IMR-90 (cell line): ENCODE measurements at regions not wholly inside any gene's neighbourhood (a gene's known extent, or its start where the extent isn't known, plus 50 kb on each side); places are given as distances from the start of the nearest gene placed in this dataset.

ENCODE experiments used
- ATAC-seq: fragments of 200-7000 bp; cut with Tn5 transposase; 2 replicates; pipeline ENCODE4 v1.9.1; 2020; ENCODE audit warnings: low read depth, mild to moderate bottlenecking, moderate library complexity
- BruUV-seq: library from RNA; stranded (reverse); fragments of 400-500 nt; replicated peaks from 2 replicates; lab custom pipeline; 2021; lab: Mats Ljungman, UMichigan
- CTCF ChIA-PET: fragments of 300-600 bp; formaldehyde crosslinking; extraction: SDS; loops from one replicate; lab custom pipeline; 2021; ENCODE audit warnings: antibody characterized with exemption; lab: Yijun Ruan, JAX
- POLR2A ChIA-PET: fragments of 300-600 bp; sonication (Branson Sonifier 250); formaldehyde crosslinking; loops from one replicate; lab custom pipeline; 2022; ENCODE audit warnings: antibody characterized with exemption; ENCODE audit not compliant: unreplicated experiment; lab: Charles Lee
- DNase-seq: peaks from one replicate; pipeline ENCODE4 v3.0.0; 2013
- H2AFZ ChIP-seq: replicated peaks from 2 replicates; pipeline ENCODE3; 2013; ENCODE audit warnings: low read length, mild to moderate bottlenecking; ENCODE audit not compliant: poor library complexity
- H2AK5ac ChIP-seq: 2 replicates; pipeline ENCODE4 v1.6.1; 2013; ENCODE audit warnings: low read depth, low read length, inconsistent platforms
- H2AK9ac ChIP-seq: replicated peaks from 2 replicates; pipeline ENCODE3; 2013; ENCODE audit warnings: mild to moderate bottlenecking, low read depth, low read length, moderate library complexity; ENCODE audit not compliant: poor library complexity
- H2BK120ac ChIP-seq: 2 replicates; pipeline ENCODE4 v1.6.1; 2013; ENCODE audit warnings: low read depth, low read length, inconsistent platforms
- H2BK15ac ChIP-seq: 3 replicates; pipeline ENCODE4 v1.6.1; 2013; ENCODE audit warnings: low read depth, low read length, inconsistent platforms
- H2BK20ac ChIP-seq: 2 replicates; pipeline ENCODE4 v1.6.1; 2013; ENCODE audit warnings: low read depth, mild to moderate bottlenecking, inconsistent platforms, low read length, moderate library complexity
- H2BK5ac ChIP-seq: 2 replicates; pipeline ENCODE4 v1.6.1; 2013; ENCODE audit warnings: mild to moderate bottlenecking, low read depth, low read length, inconsistent platforms; ENCODE audit not compliant: poor library complexity, severe bottlenecking
- H3K14ac ChIP-seq: replicated peaks from 2 replicates; pipeline ENCODE4 v1.6.1; 2013; ENCODE audit warnings: low read depth, low read length, inconsistent platforms
- H3K18ac ChIP-seq: 2 replicates; pipeline ENCODE4 v1.6.1; 2013; ENCODE audit warnings: low read depth, low read length, control low read depth
- H3K23ac ChIP-seq: 2 replicates; pipeline ENCODE4 v1.6.1; 2013; ENCODE audit warnings: low read depth, low read length, inconsistent platforms
- H3K27ac ChIP-seq: 2 replicates; pipeline ENCODE4 v1.5.1; 2013; ENCODE audit warnings: mild to moderate bottlenecking, control low read depth, low read length; ENCODE audit not compliant: insufficient read depth
- H3K27me3 ChIP-seq: 2 replicates; pipeline ENCODE4 v1.6.1; 2013; ENCODE audit warnings: low read length; ENCODE audit not compliant: control insufficient read depth, insufficient read depth
- H3K36me3 ChIP-seq: 2 replicates; pipeline ENCODE4 v1.6.1; 2013; ENCODE audit warnings: low read length, mixed read lengths; ENCODE audit not compliant: control insufficient read depth, insufficient read depth
- H3K4ac ChIP-seq: 2 replicates; pipeline ENCODE4 v1.6.1; 2013; ENCODE audit warnings: low read depth, low read length, inconsistent platforms
- H3K4me1 ChIP-seq: 2 replicates; pipeline ENCODE4 v1.6.1; 2013; ENCODE audit warnings: low read length, mixed read lengths; ENCODE audit not compliant: control insufficient read depth, insufficient read depth
- H3K4me2 ChIP-seq: 2 replicates; pipeline ENCODE4 v1.6.1; 2013; ENCODE audit warnings: low read depth, mild to moderate bottlenecking, control low read depth, low read length, moderate library complexity
- H3K4me3 ChIP-seq: 2 replicates; pipeline ENCODE4 v1.5.1; 2013; ENCODE audit warnings: low read depth, mild to moderate bottlenecking, control low read depth, low read length, moderate library complexity; ENCODE audit not compliant: insufficient read depth
- H3K56ac ChIP-seq: 2 replicates; pipeline ENCODE4 v1.6.1; 2013; ENCODE audit warnings: low read length, inconsistent platforms; ENCODE audit not compliant: insufficient read depth; ENCODE audit errors: extremely low read depth
- H3K79me1 ChIP-seq, 2 experiments: 2 replicates each; pipeline ENCODE4 v1.6.1; 2013; ENCODE audit warnings: low read length in 2 of 2, inconsistent platforms in 1 of 2, low read depth in 1 of 2
- H3K9ac ChIP-seq: 2 replicates; pipeline ENCODE4 v1.6.1; 2013; ENCODE audit warnings: low read depth, low read length, control low read depth
- H3K9me1 ChIP-seq: 2 replicates; pipeline ENCODE4 v1.6.1; 2013; ENCODE audit warnings: low read length, inconsistent platforms; ENCODE audit not compliant: insufficient read depth
- H3K9me3 ChIP-seq: 2 replicates; pipeline ENCODE4 v1.6.1; 2013; ENCODE audit warnings: low read length; ENCODE audit not compliant: control insufficient read depth, insufficient read depth
- H4K20me1 ChIP-seq: 2 replicates; pipeline ENCODE4 v1.6.1; 2013; ENCODE audit warnings: low read length, inconsistent platforms; ENCODE audit not compliant: insufficient read depth
- H4K5ac ChIP-seq: 2 replicates; pipeline ENCODE4 v1.6.1; 2013; ENCODE audit warnings: mild to moderate bottlenecking, low read depth, low read length, control low read depth
- H4K8ac ChIP-seq, 2 experiments: 2 replicates each; pipeline ENCODE4 v1.6.1; 2013; ENCODE audit warnings: low read depth in 2 of 2, low read length in 2 of 2, control low read depth in 1 of 2, inconsistent platforms in 1 of 2
- H4K91ac ChIP-seq: 2 replicates; pipeline ENCODE4 v1.6.1; 2013; ENCODE audit warnings: low read depth, low read length, inconsistent platforms; ENCODE audit not compliant: insufficient read depth
- CEBPB ChIP-seq: IDR thresholded peaks from 2 replicates; pipeline ENCODE4 v1.6.1; 2012; ENCODE audit warnings: low read depth, low read length, improper control_type of control experiment
- USF2 ChIP-seq: fragments of 150-350 bp; IDR thresholded peaks from 2 replicates; pipeline ENCODE4 v1.6.1; 2017; ENCODE audit warnings: mild to moderate bottlenecking, antibody characterized with exemption, low read length, low read depth
- WGBS, 2 experiments: methylation state at CpG; one replicate each; pipeline versions ENCODE4 v1.1.5 to v1.1.7; 2013; ENCODE audit warnings: missing lambda C conversion rate in 2 of 2; ENCODE audit not compliant: insufficient read length in 1 of 2; ENCODE audit errors: extremely low coverage in 2 of 2; 5-methylcytosine and 5-hydroxymethylcytosine counted together
- dilution Hi-C: fragments of 300-500 bp; cut with HindIII; formaldehyde crosslinking; loops from one replicate; pipeline ENCODE4 v1.14.3; 2018; ENCODE audit warnings: low sequenced_read_pairs; ENCODE audit not compliant: unreplicated experiment
- in situ Hi-C: fragments of 300-500 bp; cut with MboI; formaldehyde crosslinking; loops from 3 replicates; pipeline ENCODE4 v1.14.3; 2019; ENCODE audit warnings: low sequenced_read_pairs, inconsistent platforms, mixed read lengths
- intact Hi-C: fragments of 100-400 bp; cut with micrococcal nuclease; formaldehyde crosslinking; loops from 2 replicates; pipeline ENCODE4 v1.10.0; 2022

DNA sequence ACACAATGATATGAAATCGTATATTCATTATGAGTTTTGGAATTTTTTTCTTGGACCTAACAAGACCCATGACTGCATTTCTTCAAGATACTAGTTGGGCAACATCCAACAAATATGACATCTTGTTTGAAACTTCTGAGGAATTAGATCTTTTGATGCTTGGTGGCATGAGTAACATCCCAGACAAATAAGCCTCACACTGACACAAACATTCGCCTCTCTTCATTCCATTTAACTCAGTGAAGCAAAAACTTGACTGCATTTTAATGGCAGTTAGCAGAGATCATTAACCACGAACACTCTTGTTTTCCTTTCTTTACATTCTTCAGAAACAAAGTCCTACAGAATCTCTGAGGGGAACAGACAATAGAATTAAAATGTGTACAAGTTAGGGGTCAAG lies 758.3 kb downstream of the C12orf50 start:
- Histone ChIP-seq H3K27ac (no peak overlapping the region), H4K20me1 (no peaks in the 10 kb centered on the region), H2BK15ac (no peak overlapping the region), H3K79me1 (no peaks in the 10 kb centered on the region), H2AK9ac (no peak overlapping the region), H2BK120ac (peak overlapping the region; percentile 71), H3K9ac (no peak overlapping the region; the same call in 1 of the 2 replicates), H3K27me3 (no peaks in the 10 kb centered on the region), H3K4me2 (peak overlapping the region; percentile 32; the same call in 1 of the 2 replicates), H4K8ac (peak overlapping the region in 1 of 2 experiments; percentile 29; a peak in 2 of 4 replicates), H3K9me1 (peaks cover 6% of the 10 kb centered on the region; the same call in 1 of the 2 replicates), H2AFZ (no peak overlapping the region), H3K9me3 (no peaks in the 10 kb centered on the region), H3K36me3 (no peaks in the 10 kb centered on the region), H3K4me1 (peaks cover 2% of the 10 kb centered on the region; the same call in 1 of the 2 replicates), H4K5ac (peak overlapping the region; percentile 26; the same call in 1 of the 2 replicates), H3K56ac (no peak overlapping the region; the same call in 1 of the 2 replicates), H3K14ac (peak overlapping the region; percentile 46), H2BK5ac (peak overlapping the region; percentile 80), H3K18ac (peak overlapping the region; percentile 74; the same call in 1 of the 2 replicates), H4K91ac (no peak overlapping the region), H3K23ac (no peak overlapping the region; the same call in 1 of the 2 replicates), H2BK20ac (peak overlapping the region; percentile 5; the same call in 1 of the 2 replicates), H2AK5ac (no peak overlapping the region), H3K4ac (peak overlapping the region; percentile 0; the same call in 1 of the 2 replicates), H3K4me3 (no peak overlapping the region)
- no TSS peak for BruUV-seq
- ChIA-PET POLR2A (no interaction called here), CTCF (interaction anchor here (0.6 kb wide), 1 partner anchor 671 kb away, joined by 4 read pairs; no protein-coding TSS in a partner anchor)
- peak; percentile 68 for DNase-seq
- peak; percentile 75 for ATAC-seq
- intact Hi-C loops: loop anchor here (10.0 kb wide), 1 partner anchor 724 kb away; no protein-coding TSS in a partner anchor
- dilution Hi-C loops: no loop called here
- no CpG with 5 or more reads among the region's 3 CpGs for WGBS, 2 experiments
- no peak for TF ChIP-seq USF2
- TF ChIP-seq CEBPB: peak; percentile 31; the same call in 1 of the 2 replicates
- in situ Hi-C loops: no loop called here
